ENCODE measurements at regions not wholly inside any gene's neighbourhood (a gene's known extent, or its start where the extent isn't known, plus 50 kb on each side); places are given as distances from the start of the nearest gene placed in this dataset.

- H3K9me3 ChIP-seq (ENCODE audit: low read depth, low read length) = no peaks in the 10 kb centered on the region
- TF ChIP-seq EZH2 (IDR thresholded peaks at IDR 0.05) = no peak
- no peak for TF ChIP-seq FOXP2 (optimal IDR thresholded peaks at IDR 0.05; ENCODE audit: control extremely low read depth, extremely low read length, insufficient read depth)
- no peak for TF ChIP-seq POLR2AphosphoS5 (IDR thresholded peaks at IDR 0.05; ENCODE audit: borderline replicate concordance, low read depth, low read length)
- no peak for DNase-seq (ENCODE audit: low read depth, low spot score)
- no peak overlapping the region for H3K9ac ChIP-seq (ENCODE audit: insufficient read length)
- H3K4me3 ChIP-seq = no peak overlapping the region
- H3K36me3 ChIP-seq (ENCODE audit: insufficient read depth, low read length) = no peaks in the 10 kb centered on the region
- no peak overlapping the region for H3K27ac ChIP-seq
Observed at GRCh38 chr1:218592688-218593087, 247.6 kb downstream of the TGFB2 start.

GRCh38 chr1:218600968-218601367, 255.8 kb downstream of the TGFB2 start:
- DNase-seq (ENCODE audit: low read depth, low spot score) = no peak
- Histone ChIP-seq H3K27ac (no peak overlapping the region), H3K36me3 (ENCODE audit: insufficient read depth, low read length) (no peaks in the 10 kb centered on the region), H3K9ac (ENCODE audit: insufficient read length) (no peak overlapping the region), H3K4me3 (no peak overlapping the region), H3K9me3 (ENCODE audit: low read depth, low read length) (no peaks in the 10 kb centered on the region)
- TF ChIP-seq FOXP2 (optimal IDR thresholded peaks at IDR 0.05; ENCODE audit: control extremely low read depth, extremely low read length, insufficient read depth) (no peak), EZH2 (IDR thresholded peaks at IDR 0.05) (no peak), POLR2AphosphoS5 (IDR thresholded peaks at IDR 0.05; ENCODE audit: borderline replicate concordance, low read depth, low read length) (no peak)

GRCh38 chr1:218604217-218604616, 259.1 kb downstream of the TGFB2 start:
- no peak overlapping the region for H3K4me3 ChIP-seq
- no peak for TF ChIP-seq FOXP2 (optimal IDR thresholded peaks at IDR 0.05; ENCODE audit: control extremely low read depth, extremely low read length, insufficient read depth)
- TF ChIP-seq POLR2AphosphoS5 (IDR thresholded peaks at IDR 0.05; ENCODE audit: borderline replicate concordance, low read depth, low read length) = no peak
- TF ChIP-seq EZH2 (IDR thresholded peaks at IDR 0.05) = no peak
- no peak overlapping the region for H3K9ac ChIP-seq (ENCODE audit: insufficient read length)
- no peak overlapping the region for H3K27ac ChIP-seq
- no peaks in the 10 kb centered on the region for H3K9me3 ChIP-seq (ENCODE audit: low read depth, low read length)
- no peaks in the 10 kb centered on the region for H3K36me3 ChIP-seq (ENCODE audit: insufficient read depth, low read length)
- no peak for DNase-seq (ENCODE audit: low read depth, low spot score)

- TF ChIP-seq FOXP2 (optimal IDR thresholded peaks at IDR 0.05; ENCODE audit: control extremely low read depth, extremely low read length, insufficient read depth) = no peak
- TF ChIP-seq EZH2 (IDR thresholded peaks at IDR 0.05) = no peak
- no peak for TF ChIP-seq POLR2AphosphoS5 (IDR thresholded peaks at IDR 0.05; ENCODE audit: borderline replicate concordance, low read depth, low read length)
- Histone ChIP-seq H3K4me3 (no peak overlapping the region), H3K27ac (no peak overlapping the region)
Observed at GRCh38 chr1:218611916-218612585, 266.9 kb downstream of the TGFB2 start.

GRCh38 chr1:218613105-218613504, 268.0 kb downstream of the TGFB2 start:
- H3K27ac ChIP-seq = no peak overlapping the region
- no peak for TF ChIP-seq FOXP2 (optimal IDR thresholded peaks at IDR 0.05; ENCODE audit: control extremely low read depth, extremely low read length, insufficient read depth)
- TF ChIP-seq POLR2AphosphoS5 (IDR thresholded peaks at IDR 0.05; ENCODE audit: borderline replicate concordance, low read depth, low read length) = no peak
- TF ChIP-seq EZH2 (IDR thresholded peaks at IDR 0.05) = no peak
- no peaks in the 10 kb centered on the region for H3K9me3 ChIP-seq (ENCODE audit: low read depth, low read length)
- DNase-seq (ENCODE audit: low read depth, low spot score) = no peak
- no peak overlapping the region for H3K4me3 ChIP-seq
- H3K9ac ChIP-seq (ENCODE audit: insufficient read length) = no peak overlapping the region
- no peaks in the 10 kb centered on the region for H3K36me3 ChIP-seq (ENCODE audit: insufficient read depth, low read length)

More at GRCh38 chr1:218611916-218612585, 266.9 kb downstream of the TGFB2 start:
- Histone ChIP-seq H3K9ac (ENCODE audit: insufficient read length) (no peak overlapping the region), H3K36me3 (ENCODE audit: insufficient read depth, low read length) (no peaks in the 10 kb centered on the region), H3K9me3 (ENCODE audit: low read depth, low read length) (no peaks in the 10 kb centered on the region)
- DNase-seq (ENCODE audit: low read depth, low spot score) = no peak

GRCh38 chr1:218614031-218614430, 268.9 kb downstream of the TGFB2 start:
- Histone ChIP-seq H3K9me3 (ENCODE audit: low read depth, low read length) (no peaks in the 10 kb centered on the region), H3K4me3 (no peak overlapping the region), H3K27ac (no peak overlapping the region), H3K9ac (ENCODE audit: insufficient read length) (no peak overlapping the region), H3K36me3 (ENCODE audit: insufficient read depth, low read length) (no peaks in the 10 kb centered on the region)
- DNase-seq (ENCODE audit: low read depth, low spot score) = no peak
- TF ChIP-seq FOXP2 (optimal IDR thresholded peaks at IDR 0.05; ENCODE audit: control extremely low read depth, extremely low read length, insufficient read depth) (no peak), POLR2AphosphoS5 (IDR thresholded peaks at IDR 0.05; ENCODE audit: borderline replicate concordance, low read depth, low read length) (no peak), EZH2 (IDR thresholded peaks at IDR 0.05) (no peak)

- no peak for TF ChIP-seq FOXP2 (optimal IDR thresholded peaks at IDR 0.05; ENCODE audit: control extremely low read depth, extremely low read length, insufficient read depth)
- TF ChIP-seq EZH2 (IDR thresholded peaks at IDR 0.05) = no peak
- no peak for TF ChIP-seq POLR2AphosphoS5 (IDR thresholded peaks at IDR 0.05; ENCODE audit: borderline replicate concordance, low read depth, low read length)
- Histone ChIP-seq H3K9me3 (ENCODE audit: low read depth, low read length) (no peaks in the 10 kb centered on the region), H3K4me3 (no peak overlapping the region), H3K27ac (no peak overlapping the region), H3K36me3 (ENCODE audit: insufficient read depth, low read length) (no peaks in the 10 kb centered on the region), H3K9ac (ENCODE audit: insufficient read length) (no peak overlapping the region)
- DNase-seq (ENCODE audit: low read depth, low spot score) = no peak
Observed at GRCh38 chr1:218616681-218617080, 271.5 kb downstream of the TGFB2 start.

- Histone ChIP-seq H3K4me3 (no peak overlapping the region), H3K9me3 (ENCODE audit: low read depth, low read length) (no peaks in the 10 kb centered on the region), H3K27ac (no peak overlapping the region), H3K9ac (ENCODE audit: insufficient read length) (no peak overlapping the region), H3K36me3 (ENCODE audit: insufficient read depth, low read length) (no peaks in the 10 kb centered on the region)
- TF ChIP-seq FOXP2 (optimal IDR thresholded peaks at IDR 0.05; ENCODE audit: control extremely low read depth, extremely low read length, insufficient read depth) (no peak), POLR2AphosphoS5 (IDR thresholded peaks at IDR 0.05; ENCODE audit: borderline replicate concordance, low read depth, low read length) (no peak), EZH2 (IDR thresholded peaks at IDR 0.05) (no peak)
- no peak for DNase-seq (ENCODE audit: low read depth, low spot score)
Observed at GRCh38 chr1:218617986-218618385, 272.9 kb downstream of the TGFB2 start.

- no peak overlapping the region for H3K27ac ChIP-seq
- no peak for TF ChIP-seq POLR2AphosphoS5 (IDR thresholded peaks at IDR 0.05; ENCODE audit: borderline replicate concordance, low read depth, low read length)
- TF ChIP-seq FOXP2 (optimal IDR thresholded peaks at IDR 0.05; ENCODE audit: control extremely low read depth, extremely low read length, insufficient read depth) = no peak
- TF ChIP-seq EZH2 (IDR thresholded peaks at IDR 0.05) = no peak
- no peak for DNase-seq (ENCODE audit: low read depth, low spot score)
Observed at GRCh38 chr1:218620956-218621355, 275.8 kb downstream of the TGFB2 start.

More at GRCh38 chr1:218620956-218621355, 275.8 kb downstream of the TGFB2 start:
- no peaks in the 10 kb centered on the region for H3K36me3 ChIP-seq (ENCODE audit: insufficient read depth, low read length)
- no peaks in the 10 kb centered on the region for H3K9me3 ChIP-seq (ENCODE audit: low read depth, low read length)
- no peak overlapping the region for H3K4me3 ChIP-seq
- no peak overlapping the region for H3K9ac ChIP-seq (ENCODE audit: insufficient read length)
